ENCODE measurements at regions not wholly inside any gene's neighbourhood (a gene's known extent, or its start where the extent isn't known, plus 50 kb on each side); places are given as distances from the start of the nearest gene placed in this dataset.

DNA sequence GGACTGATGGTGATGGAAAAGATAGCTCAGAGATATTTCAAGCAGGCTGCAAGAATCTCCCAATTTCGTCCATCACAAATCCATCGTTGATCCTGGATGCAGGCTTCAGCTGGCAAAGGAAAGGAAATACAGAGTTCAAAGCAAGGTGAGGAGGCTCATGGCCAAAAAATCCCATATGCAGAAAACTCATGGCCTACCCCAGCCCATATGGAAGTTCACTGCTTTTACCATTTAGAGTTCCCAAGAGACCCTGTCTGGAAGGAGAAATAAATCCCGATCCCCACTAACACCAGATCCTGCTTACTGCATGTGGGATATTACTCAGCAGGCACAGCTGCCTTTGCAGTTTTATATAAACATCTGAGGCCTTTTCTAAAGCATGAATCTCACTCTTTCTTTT lies 412.9 kb upstream of the SPRY2 start:
- TF ChIP-seq CEBPB (IDR thresholded peaks at IDR 0.05; ENCODE audit: low read depth, low read length) (no peak), POLR2A (IDR thresholded peaks at IDR 0.05; ENCODE audit: low read depth, low read length) (no peak), SMC3 (IDR thresholded peaks at IDR 0.05; ENCODE audit: low read depth, low read length) (no peak), RFX5 (IDR thresholded peaks at IDR 0.05; ENCODE audit: low read depth, low read length) (no peak), MAZ (IDR thresholded peaks at IDR 0.05; ENCODE audit: borderline replicate concordance, low read depth, low read length) (no peak), NFE2L2 (IDR thresholded peaks at IDR 0.05; ENCODE audit: low read depth, low read length) (no peak), FOS (IDR thresholded peaks at IDR 0.05; ENCODE audit: low read depth, low read length) (no peak), MAFK (IDR thresholded peaks at IDR 0.05; ENCODE audit: low read depth, low read length) (no peak)
- TF ChIP-seq, protein P1, sequence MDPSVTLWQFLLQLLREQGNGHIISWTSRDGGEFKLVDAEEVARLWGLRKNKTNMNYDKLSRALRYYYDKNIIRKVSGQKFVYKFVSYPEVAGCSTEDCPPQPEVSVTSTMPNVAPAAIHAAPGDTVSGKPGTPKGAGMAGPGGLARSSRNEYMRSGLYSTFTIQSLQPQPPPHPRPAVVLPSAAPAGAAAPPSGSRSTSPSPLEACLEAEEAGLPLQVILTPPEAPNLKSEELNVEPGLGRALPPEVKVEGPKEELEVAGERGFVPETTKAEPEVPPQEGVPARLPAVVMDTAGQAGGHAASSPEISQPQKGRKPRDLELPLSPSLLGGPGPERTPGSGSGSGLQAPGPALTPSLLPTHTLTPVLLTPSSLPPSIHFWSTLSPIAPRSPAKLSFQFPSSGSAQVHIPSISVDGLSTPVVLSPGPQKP (IDR thresholded peaks at IDR 0.05; ENCODE audit: borderline replicate concordance, low read depth, low read length), result no peak
- TF ChIP-seq, protein P2, sequence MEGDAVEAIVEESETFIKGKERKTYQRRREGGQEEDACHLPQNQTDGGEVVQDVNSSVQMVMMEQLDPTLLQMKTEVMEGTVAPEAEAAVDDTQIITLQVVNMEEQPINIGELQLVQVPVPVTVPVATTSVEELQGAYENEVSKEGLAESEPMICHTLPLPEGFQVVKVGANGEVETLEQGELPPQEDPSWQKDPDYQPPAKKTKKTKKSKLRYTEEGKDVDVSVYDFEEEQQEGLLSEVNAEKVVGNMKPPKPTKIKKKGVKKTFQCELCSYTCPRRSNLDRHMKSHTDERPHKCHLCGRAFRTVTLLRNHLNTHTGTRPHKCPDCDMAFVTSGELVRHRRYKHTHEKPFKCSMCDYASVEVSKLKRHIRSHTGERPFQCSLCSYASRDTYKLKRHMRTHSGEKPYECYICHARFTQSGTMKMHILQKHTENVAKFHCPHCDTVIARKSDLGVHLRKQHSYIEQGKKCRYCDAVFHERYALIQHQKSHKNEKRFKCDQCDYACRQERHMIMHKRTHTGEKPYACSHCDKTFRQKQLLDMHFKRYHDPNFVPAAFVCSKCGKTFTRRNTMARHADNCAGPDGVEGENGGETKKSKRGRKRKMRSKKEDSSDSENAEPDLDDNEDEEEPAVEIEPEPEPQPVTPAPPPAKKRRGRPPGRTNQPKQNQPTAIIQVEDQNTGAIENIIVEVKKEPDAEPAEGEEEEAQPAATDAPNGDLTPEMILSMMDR (conservative IDR thresholded peaks at IDR 0.05; ENCODE audit: low read depth, low read length), result no peak
- H2AK9ac ChIP-seq (replicated peaks; ENCODE audit: low read depth, low read length, poor library complexity), result no peak overlapping the region
- no peak overlapping the region for H3K4me3 ChIP-seq (ENCODE audit: insufficient read depth, low read depth, low read length)
- H3K56ac ChIP-seq (ENCODE audit: extremely low read depth, insufficient read depth, low read length), result no peak overlapping the region
- no peak overlapping the region for H2BK20ac ChIP-seq (ENCODE audit: low read depth, low read length)
- no peaks in the 10 kb centered on the region for H4K20me1 ChIP-seq (ENCODE audit: insufficient read depth, low read length)
- no peak overlapping the region for H3K14ac ChIP-seq (replicated peaks; ENCODE audit: low read depth, low read length)
- WGBS, 2 experiments (ENCODE audit: extremely low coverage in 2 of 2, insufficient read length in 1 of 2), result 0% methylated on average over 1 of the region's 3 CpGs; no CpG with 5 or more reads in 1 of the 2 experiments
- no TSS peak for BruUV-seq (replicated peaks)
- DNase-seq (no peak), ATAC-seq (ENCODE audit: low read depth) (no peak)
- POLR2A ChIA-PET (ENCODE audit: unreplicated experiment), result no interaction called here
- dilution Hi-C loops (cut with HindIII; ENCODE audit: low sequenced_read_pairs, unreplicated experiment) (no loop called here), in situ Hi-C loops (cut with MboI; ENCODE audit: low sequenced_read_pairs) (no loop called here), intact Hi-C loops (cut with micrococcal nuclease) (no loop called here)
- no peak overlapping the region for H3K27ac ChIP-seq (ENCODE audit: insufficient read depth, low read length)
- no peaks in the 10 kb centered on the region for H3K9me1 ChIP-seq (ENCODE audit: insufficient read depth, low read length)
- H3K18ac ChIP-seq (ENCODE audit: low read depth, low read length), result no peak overlapping the region
- H3K23ac ChIP-seq (ENCODE audit: low read depth, low read length), result no peak overlapping the region
- no peak overlapping the region for H3K4me2 ChIP-seq (ENCODE audit: low read depth, low read length)
- no peaks in the 10 kb centered on the region for H3K79me1 ChIP-seq (ENCODE audit: low read depth in 1 of 2, low read length in 2 of 2)
- H4K91ac ChIP-seq (ENCODE audit: insufficient read depth, low read depth, low read length), result no peak overlapping the region
- H3K36me3 ChIP-seq (ENCODE audit: control insufficient read depth, insufficient read depth, low read length), result no peaks in the 10 kb centered on the region
- H3K4me1 ChIP-seq (ENCODE audit: control insufficient read depth, insufficient read depth, low read length), result no peaks in the 10 kb centered on the region
- no peak overlapping the region for H2AFZ ChIP-seq (replicated peaks; ENCODE audit: low read length, poor library complexity)
- no peak overlapping the region for H4K8ac ChIP-seq (ENCODE audit: low read depth in 2 of 2, low read length in 2 of 2)
- H2BK15ac ChIP-seq (ENCODE audit: low read depth, low read length), result no peak overlapping the region
- no peak overlapping the region for H3K9ac ChIP-seq (ENCODE audit: low read depth, low read length)
- CTCF ChIA-PET, result no interaction called here
- H2AK5ac ChIP-seq (ENCODE audit: low read depth, low read length), result no peak overlapping the region
- no peak overlapping the region for H3K4ac ChIP-seq (ENCODE audit: low read depth, low read length)
- H3K27me3 ChIP-seq (ENCODE audit: control insufficient read depth, insufficient read depth, low read length), result no peaks in the 10 kb centered on the region
- peaks cover 4% of the 10 kb centered on the region for H3K9me3 ChIP-seq (ENCODE audit: control insufficient read depth, insufficient read depth, low read length)
- H2BK120ac ChIP-seq (ENCODE audit: low read depth, low read length), result no peak overlapping the region
- no peak overlapping the region for H2BK5ac ChIP-seq (ENCODE audit: low read depth, low read length, poor library complexity, severe bottlenecking)
- no peak overlapping the region for H4K5ac ChIP-seq (ENCODE audit: low read depth, low read length)

Measured in IMR-90 (cell line).